Panc1 (cell line): ENCODE measurements at regions not wholly inside any gene's neighbourhood (a gene's known extent, or its start where the extent isn't known, plus 50 kb on each side); places are given as distances from the start of the nearest gene placed in this dataset.

Source experiments
- ATAC-seq: fragments of 200-7000 bp; cut with Tn5 transposase; 2 replicates; pipeline ENCODE4 v1.9.1; 2020; ENCODE audit warnings: mild to moderate bottlenecking, moderate library complexity
- BruUV-seq: library from RNA; stranded (reverse); fragments of 400-500 nt; replicated peaks from 2 replicates; lab custom pipeline; 2021; lab: Mats Ljungman, UMichigan
- CTCF ChIA-PET: fragments of 300-600 bp; sonication (Branson Sonifier 250); formaldehyde crosslinking; loops from one replicate; lab custom pipeline; 2022; ENCODE audit warnings: antibody characterized with exemption; lab: Charles Lee
- POLR2A ChIA-PET: fragments of 300-600 bp; sonication (Branson Sonifier 250); formaldehyde crosslinking; loops from one replicate; lab custom pipeline; 2022; ENCODE audit warnings: antibody characterized with exemption; lab: Charles Lee
- DNase-seq: peaks from one replicate; pipeline ENCODE4 v3.0.0-alpha.2; 2010; ENCODE audit warnings: low read depth, low spot score
- H3K27ac ChIP-seq: 2 replicates; pipeline ENCODE4 v1.5.1; 2011; ENCODE audit warnings: mild to moderate bottlenecking, low read length, inconsistent platforms
- H3K27me3 ChIP-seq: fragments of 200-500 bp; sonication (Bioruptor generic); 2 replicates; pipeline ENCODE4 v1.6.0; 2014; ENCODE audit warnings: low read length, inconsistent platforms; ENCODE audit not compliant: control insufficient read depth, insufficient read depth
- H3K36me3 ChIP-seq: fragments of 200-500 bp; sonication (Bioruptor generic); 2 replicates; pipeline ENCODE4 v1.5.1; 2014; ENCODE audit warnings: inconsistent platforms, mild to moderate bottlenecking, low read length, moderate library complexity; ENCODE audit not compliant: control insufficient read depth, insufficient read depth
- H3K4me1 ChIP-seq: 2 replicates; pipeline ENCODE4 v1.5.1; 2011; ENCODE audit warnings: inconsistent platforms, mild to moderate bottlenecking, low read length, moderate library complexity; ENCODE audit not compliant: control insufficient read depth, insufficient read depth
- H3K4me3 ChIP-seq, 2 experiments: 2 replicates each; pipeline ENCODE4 v1.5.1; 2011 to 2012; ENCODE audit warnings: low read depth in 2 of 2, low read length in 2 of 2, mild to moderate bottlenecking in 2 of 2, inconsistent platforms in 1 of 2, moderate library complexity in 1 of 2
- H3K9me3 ChIP-seq: fragments of 200-500 bp; sonication (Bioruptor generic); 2 replicates; pipeline ENCODE4 v1.5.1; 2014; ENCODE audit warnings: low read depth, mild to moderate bottlenecking, inconsistent platforms, low read length, moderate library complexity; ENCODE audit not compliant: control insufficient read depth, insufficient read depth
- POLR2AphosphoS5 ChIP-seq: IDR thresholded peaks from 2 replicates; pipeline ENCODE4 v1.6.1; 2012; ENCODE audit warnings: mild to moderate bottlenecking, low read depth, low read length, moderate library complexity
- REST ChIP-seq, 2 experiments: IDR thresholded peaks; 2 replicates each; pipeline ENCODE4 v1.6.1; 2011 to 2012; ENCODE audit warnings: low read depth in 2 of 2, control low read depth in 1 of 2, low read length in 1 of 2, mild to moderate bottlenecking in 1 of 2, moderate library complexity in 1 of 2; ENCODE audit not compliant: insufficient read depth in 1 of 2
- SIN3A ChIP-seq: IDR thresholded peaks from 2 replicates; pipeline ENCODE4 v1.6.1; 2012; ENCODE audit warnings: low read depth, mild to moderate bottlenecking, low read length, moderate library complexity, borderline replicate concordance; ENCODE audit not compliant: insufficient read depth
- TCF7L2 ChIP-seq: IDR thresholded peaks from 2 replicates; pipeline ENCODE4 v1.6.1; 2011; ENCODE audit warnings: mild to moderate bottlenecking, low read depth, low read length, inconsistent platforms
- in situ Hi-C: cut with HindIII; loops from 2 replicates; pipeline ENCODE4 v1.10.0; 2016; ENCODE audit warnings: low sequenced_read_pairs, low pct_unique_long_range_greater_than_20kb
- intact Hi-C: fragments of 100-400 bp; cut with micrococcal nuclease; formaldehyde crosslinking; loops from one replicate; pipeline ENCODE4 v1.10.0; 2022; ENCODE audit not compliant: unreplicated experiment
- TF ChIP-seq, protein P1 (sequence below): fragments of 450-650 bp; IDR thresholded peaks from 2 replicates; pipeline ENCODE4 v1.5.1; 2017; ENCODE audit warnings: mild to moderate bottlenecking

GRCh38 chr15:97401970-97402369 is 558.5 kb upstream of the ARRDC4 start:
- POLR2A ChIA-PET, result no interaction called here
- BruUV-seq, result no TSS peak

DNA sequence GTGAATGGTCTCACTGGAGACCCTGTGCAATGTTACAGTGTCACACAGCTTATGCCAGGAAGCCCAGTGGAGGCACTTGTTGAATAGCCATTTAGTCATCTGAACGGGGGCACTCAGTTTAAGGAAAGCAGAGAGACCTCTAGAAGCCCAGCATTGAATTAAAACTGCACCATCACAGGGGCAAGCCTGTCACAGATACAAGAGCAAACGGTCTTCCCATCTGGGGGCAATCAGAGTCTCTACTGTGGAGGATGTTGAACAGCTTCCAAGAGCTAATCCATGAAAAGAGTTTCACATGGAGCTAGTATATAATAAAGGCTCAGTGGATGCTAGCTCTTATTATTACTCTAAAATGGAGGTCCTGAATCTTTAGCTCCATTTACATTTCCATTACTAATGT is 553.7 kb upstream of the ARRDC4 start:
- H3K27ac ChIP-seq, result no peak overlapping the region
- TF ChIP-seq TCF7L2 (no peak), POLR2AphosphoS5 (no peak), REST (IDR thresholded peaks at IDR 0.05; ENCODE audit: insufficient read depth in 1 of 2, low read depth in 2 of 2, low read length in 1 of 2) (no peak), SIN3A (no peak)
- TF ChIP-seq, protein P1, sequence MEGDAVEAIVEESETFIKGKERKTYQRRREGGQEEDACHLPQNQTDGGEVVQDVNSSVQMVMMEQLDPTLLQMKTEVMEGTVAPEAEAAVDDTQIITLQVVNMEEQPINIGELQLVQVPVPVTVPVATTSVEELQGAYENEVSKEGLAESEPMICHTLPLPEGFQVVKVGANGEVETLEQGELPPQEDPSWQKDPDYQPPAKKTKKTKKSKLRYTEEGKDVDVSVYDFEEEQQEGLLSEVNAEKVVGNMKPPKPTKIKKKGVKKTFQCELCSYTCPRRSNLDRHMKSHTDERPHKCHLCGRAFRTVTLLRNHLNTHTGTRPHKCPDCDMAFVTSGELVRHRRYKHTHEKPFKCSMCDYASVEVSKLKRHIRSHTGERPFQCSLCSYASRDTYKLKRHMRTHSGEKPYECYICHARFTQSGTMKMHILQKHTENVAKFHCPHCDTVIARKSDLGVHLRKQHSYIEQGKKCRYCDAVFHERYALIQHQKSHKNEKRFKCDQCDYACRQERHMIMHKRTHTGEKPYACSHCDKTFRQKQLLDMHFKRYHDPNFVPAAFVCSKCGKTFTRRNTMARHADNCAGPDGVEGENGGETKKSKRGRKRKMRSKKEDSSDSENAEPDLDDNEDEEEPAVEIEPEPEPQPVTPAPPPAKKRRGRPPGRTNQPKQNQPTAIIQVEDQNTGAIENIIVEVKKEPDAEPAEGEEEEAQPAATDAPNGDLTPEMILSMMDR, result no peak
- intact Hi-C loops, result no loop called here
- no peak for ATAC-seq
- no peaks in the 10 kb centered on the region for H3K36me3 ChIP-seq
- 0 out of 2 replicates have a peak, but pooled peaks cover 3% of the 10 kb centered on the region for H3K9me3 ChIP-seq
- in situ Hi-C loops, result no loop called here
- BruUV-seq, result no TSS peak
- no peaks in the 10 kb centered on the region for H3K27me3 ChIP-seq
- no peak for DNase-seq
- ChIA-PET CTCF (interaction anchor here (0.5 kb wide), 1 partner anchor 318 kb away, joined by 5 read pairs; no protein-coding TSS in a partner anchor), POLR2A (no interaction called here)
- no peaks in the 10 kb centered on the region for H3K4me1 ChIP-seq
- H3K4me3 ChIP-seq, result no peak overlapping the region

More at GRCh38 chr15:97401970-97402369, 558.5 kb upstream of the ARRDC4 start:
- no peak for DNase-seq
- intact Hi-C loops (no loop called here), in situ Hi-C loops (no loop called here)
- Histone ChIP-seq H3K36me3 (no peaks in the 10 kb centered on the region), H3K27me3 (no peaks in the 10 kb centered on the region), H3K9me3 (no peaks in the 10 kb centered on the region), H3K4me3 (no peak overlapping the region), H3K27ac (no peak overlapping the region), H3K4me1 (no peaks in the 10 kb centered on the region)
- ATAC-seq, result no peak
- CTCF ChIA-PET, result no interaction called here
- TF ChIP-seq REST (IDR thresholded peaks at IDR 0.05; ENCODE audit: insufficient read depth in 1 of 2, low read depth in 2 of 2, low read length in 1 of 2) (no peak), POLR2AphosphoS5 (no peak), TCF7L2 (no peak), SIN3A (no peak)
- TF ChIP-seq, protein P1, result no peak
